ENCODE measurements at regions not wholly inside any gene's neighbourhood (a gene's known extent, or its start where the extent isn't known, plus 50 kb on each side); places are given as distances from the start of the nearest gene placed in this dataset.

DNA sequence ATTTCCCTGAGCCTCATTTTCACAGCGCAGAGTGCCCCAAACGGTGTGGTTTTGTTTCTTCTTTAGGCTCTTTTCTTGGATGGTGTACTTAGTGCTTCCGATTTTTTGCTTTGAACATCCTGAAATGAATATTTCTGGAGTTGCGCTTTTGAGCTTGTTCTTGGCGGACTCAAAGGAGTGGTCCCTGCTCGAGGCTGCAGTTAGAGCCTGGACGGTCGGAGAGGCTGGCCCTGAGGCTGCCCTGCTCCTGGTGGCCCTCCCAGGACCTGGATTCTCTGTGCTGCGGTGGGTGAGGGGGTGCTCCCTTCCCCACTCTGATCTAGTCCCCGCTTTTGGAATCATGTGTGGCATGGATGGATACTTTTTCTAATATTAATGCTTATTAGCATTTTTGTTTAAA is 291.8 kb upstream of the IRX4 start:
- no peak for TF ChIP-seq POLR2A (IDR thresholded peaks at IDR 0.05)
- TF ChIP-seq, protein P1, sequence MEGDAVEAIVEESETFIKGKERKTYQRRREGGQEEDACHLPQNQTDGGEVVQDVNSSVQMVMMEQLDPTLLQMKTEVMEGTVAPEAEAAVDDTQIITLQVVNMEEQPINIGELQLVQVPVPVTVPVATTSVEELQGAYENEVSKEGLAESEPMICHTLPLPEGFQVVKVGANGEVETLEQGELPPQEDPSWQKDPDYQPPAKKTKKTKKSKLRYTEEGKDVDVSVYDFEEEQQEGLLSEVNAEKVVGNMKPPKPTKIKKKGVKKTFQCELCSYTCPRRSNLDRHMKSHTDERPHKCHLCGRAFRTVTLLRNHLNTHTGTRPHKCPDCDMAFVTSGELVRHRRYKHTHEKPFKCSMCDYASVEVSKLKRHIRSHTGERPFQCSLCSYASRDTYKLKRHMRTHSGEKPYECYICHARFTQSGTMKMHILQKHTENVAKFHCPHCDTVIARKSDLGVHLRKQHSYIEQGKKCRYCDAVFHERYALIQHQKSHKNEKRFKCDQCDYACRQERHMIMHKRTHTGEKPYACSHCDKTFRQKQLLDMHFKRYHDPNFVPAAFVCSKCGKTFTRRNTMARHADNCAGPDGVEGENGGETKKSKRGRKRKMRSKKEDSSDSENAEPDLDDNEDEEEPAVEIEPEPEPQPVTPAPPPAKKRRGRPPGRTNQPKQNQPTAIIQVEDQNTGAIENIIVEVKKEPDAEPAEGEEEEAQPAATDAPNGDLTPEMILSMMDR (IDR thresholded peaks at IDR 0.05), result no peak

Data from lower leg skin (tissue), 3 donors.